Activated CD4-positive, alpha-beta T cell treated with anti-CD3 and anti-CD28 coated beads for 48 hours (primary cell): ENCODE measurements at regions not wholly inside any gene's neighbourhood (a gene's known extent, or its start where the extent isn't known, plus 50 kb on each side); places are given as distances from the start of the nearest gene placed in this dataset.
"Not testable (repeated sequence)": the region's sequence is repeated elsewhere in the genome, so short reads cannot be mapped to it uniquely, and the experiment has no call there.

ENCODE experiments used
- DNase-seq: peaks from one replicate; pipeline ENCODE4 v3.0.0-alpha.2; 2020

- no peak for DNase-seq
Measured at GRCh38 chr2:128416806-128417205, 98.1 kb upstream of the HS6ST1 start.

GRCh38 chr2:128417264-128417663 is 98.6 kb upstream of the HS6ST1 start:
- not testable (repeated sequence) for DNase-seq

- DNase-seq = no peak
Measured at GRCh38 chr2:128420131-128420530, 101.5 kb upstream of the HS6ST1 start.

- DNase-seq = no peak
Measured at GRCh38 chr2:128420776-128421175, 102.1 kb upstream of the HS6ST1 start.

- no peak for DNase-seq
Measured at GRCh38 chr2:128421286-128421685, 102.6 kb upstream of the HS6ST1 start.

- DNase-seq = no peak
Measured at GRCh38 chr2:128421861-128422311, 103.2 kb upstream of the HS6ST1 start.

GRCh38 chr2:128422571-128422970 is 103.9 kb upstream of the HS6ST1 start:
- DNase-seq = no peak

- no peak for DNase-seq
Measured at GRCh38 chr2:128423788-128424165, 105.1 kb upstream of the HS6ST1 start.

GRCh38 chr2:128424406-128425171 is 105.9 kb upstream of the HS6ST1 start:
- no peak for DNase-seq

- DNase-seq = no peak
Measured at GRCh38 chr2:128425216-128425615, 106.5 kb upstream of the HS6ST1 start.

GRCh38 chr2:128425731-128426620 is 107.3 kb upstream of the HS6ST1 start:
- no peak for DNase-seq

GRCh38 chr2:128427413-128427755 is 108.7 kb upstream of the HS6ST1 start:
- DNase-seq = no peak

GRCh38 chr2:128428415-128428814 is 109.7 kb upstream of the HS6ST1 start:
- DNase-seq = no peak

GRCh38 chr2:128432423-128432822 is 113.8 kb upstream of the HS6ST1 start:
- no peak for DNase-seq

- no peak for DNase-seq
Measured at GRCh38 chr2:128433911-128434550, 115.4 kb upstream of the HS6ST1 start.

GRCh38 chr2:128435576-128436478 is 117.2 kb upstream of the HS6ST1 start:
- DNase-seq = no peak

- DNase-seq = no peak
Measured at GRCh38 chr2:128436479-128437203, 118.0 kb upstream of the HS6ST1 start.

GRCh38 chr2:128437204-128437565 is 118.5 kb upstream of the HS6ST1 start:
- DNase-seq = no peak

- no peak for DNase-seq
Measured at GRCh38 chr2:128438091-128438490, 119.4 kb upstream of the HS6ST1 start.

GRCh38 chr2:128438586-128438985 is 119.9 kb upstream of the HS6ST1 start:
- DNase-seq = no peak

- DNase-seq = no peak
Measured at GRCh38 chr2:128439031-128439790, 120.5 kb upstream of the HS6ST1 start.
